ENCODE measurements at regions not wholly inside any gene's neighbourhood (a gene's known extent, or its start where the extent isn't known, plus 50 kb on each side); places are given as distances from the start of the nearest gene placed in this dataset.
"Not testable (repeated sequence)": the region's sequence is repeated elsewhere in the genome, so short reads cannot be mapped to it uniquely, and the experiment has no call there.

DNA sequence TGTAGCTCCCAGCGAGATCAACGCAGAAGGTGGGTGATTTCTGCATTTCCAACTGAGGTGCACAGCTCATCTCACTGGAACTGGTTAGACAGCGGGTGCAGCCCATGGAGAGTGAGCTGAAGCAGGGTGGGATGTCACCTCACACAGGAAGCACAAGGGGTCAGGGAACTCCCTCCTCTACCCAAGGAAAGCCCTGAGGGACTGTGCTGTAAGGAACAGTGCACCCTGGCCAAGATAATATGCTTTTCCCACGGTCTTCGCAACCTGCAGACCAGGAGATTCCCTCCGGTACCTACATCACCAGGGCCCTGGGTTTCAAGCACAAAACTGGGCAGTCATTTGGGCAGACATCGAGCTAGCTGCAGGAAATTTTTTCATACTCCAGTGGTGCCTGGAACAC is 216.4 kb upstream of the TET2 start:
- no peaks in the 10 kb centered on the region for H3K36me3 ChIP-seq (ENCODE audit: control insufficient read depth in 1 of 2, insufficient read depth in 2 of 2, low read length in 2 of 2)
- H3K27me3 ChIP-seq (ENCODE audit: low read depth, low read length): no peaks in the 10 kb centered on the region
- H3K27ac ChIP-seq (ENCODE audit: low read length): no peak overlapping the region
- no peaks in the 10 kb centered on the region for H3K9me3 ChIP-seq (ENCODE audit: control insufficient read depth in 1 of 2, low read length in 2 of 2)
- H3K4me3 ChIP-seq (ENCODE audit: low read depth in 1 of 2, low read length in 2 of 2): no peak overlapping the region
- H3K4me1 ChIP-seq (ENCODE audit: control insufficient read depth in 1 of 2, insufficient read depth in 2 of 2, low read length in 2 of 2): no peaks in the 10 kb centered on the region

DNA sequence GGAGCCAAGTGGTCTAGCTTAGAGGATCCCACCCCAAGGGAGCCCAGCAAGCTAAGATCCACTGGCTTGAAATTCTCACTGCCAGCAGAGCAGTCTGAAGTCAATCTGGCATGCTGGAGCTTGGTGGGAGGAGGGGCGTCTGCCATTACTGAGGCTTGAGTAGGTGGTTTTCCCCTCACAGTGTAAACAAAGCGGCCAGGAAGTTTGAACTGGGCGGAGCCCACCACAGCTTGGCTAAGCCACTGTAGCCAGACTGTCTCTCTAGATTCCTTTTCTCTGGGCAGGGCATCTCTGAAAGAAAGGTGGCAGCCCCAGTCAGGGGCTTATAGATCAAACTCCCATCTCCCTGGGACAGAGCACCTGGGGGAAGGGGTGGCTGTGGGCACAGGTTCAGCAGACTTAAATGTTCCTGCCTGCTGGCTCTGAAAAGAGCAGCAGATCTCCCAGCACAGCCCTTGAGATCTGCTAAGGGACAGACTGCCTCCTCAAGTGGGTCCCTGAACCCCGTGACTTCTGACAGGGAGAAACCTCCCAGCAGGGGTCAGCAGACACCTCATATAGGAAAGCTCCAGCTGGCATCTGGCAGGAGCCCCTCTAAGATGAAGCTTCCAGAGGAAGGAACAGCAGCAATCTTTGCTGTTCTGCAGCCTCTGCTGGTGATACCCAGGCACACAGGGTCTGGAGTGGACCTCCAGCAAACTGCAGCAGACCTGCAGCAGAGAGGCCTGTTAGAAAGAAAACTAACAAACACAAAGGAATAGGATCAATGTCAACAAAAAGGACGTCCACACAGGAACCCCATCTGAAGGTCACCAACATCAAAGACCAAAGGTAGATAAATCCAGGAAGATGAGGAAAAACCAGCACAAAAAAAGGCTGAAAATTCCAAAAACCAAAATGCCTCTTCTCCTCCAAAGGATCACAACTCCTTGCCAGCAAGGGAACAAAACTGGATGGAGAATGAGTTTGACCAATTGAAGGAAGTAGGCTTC is 215.6 kb upstream of the TET2 start:
- not testable (repeated sequence) for H3K9me3 ChIP-seq (ENCODE audit: control insufficient read depth in 1 of 2, low read length in 2 of 2); H3K27ac ChIP-seq (ENCODE audit: low read length); H3K4me1 ChIP-seq (ENCODE audit: control insufficient read depth in 1 of 2, insufficient read depth in 2 of 2, low read length in 2 of 2); H3K4me3 ChIP-seq (ENCODE audit: low read depth in 1 of 2, low read length in 2 of 2); H3K36me3 ChIP-seq (ENCODE audit: control insufficient read depth in 1 of 2, insufficient read depth in 2 of 2, low read length in 2 of 2); H3K27me3 ChIP-seq (ENCODE audit: low read depth, low read length)

DNA sequence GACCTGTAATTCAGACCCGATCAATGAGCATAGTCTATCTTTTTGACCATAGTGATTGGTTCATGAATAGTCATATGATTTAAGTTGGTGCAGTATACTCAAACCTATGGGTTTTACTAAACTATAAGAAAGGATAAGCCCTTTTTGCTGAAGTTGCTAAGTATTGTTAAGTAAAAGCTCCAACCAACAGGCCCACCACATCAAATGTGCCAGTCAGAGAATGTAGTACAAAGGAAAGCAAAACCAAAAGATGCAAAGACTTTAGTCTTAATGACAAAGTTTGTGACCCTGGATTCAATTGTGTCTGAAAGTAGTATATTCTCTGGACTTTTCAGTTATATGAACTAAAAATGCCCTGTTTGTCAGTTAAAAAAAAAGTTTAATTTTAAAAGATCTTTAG is 208.1 kb upstream of the TET2 start:
- H3K36me3 ChIP-seq (ENCODE audit: control insufficient read depth in 1 of 2, insufficient read depth in 2 of 2, low read length in 2 of 2): no peaks in the 10 kb centered on the region
- H3K9me3 ChIP-seq (ENCODE audit: control insufficient read depth in 1 of 2, low read length in 2 of 2): no peaks in the 10 kb centered on the region
- H3K4me1 ChIP-seq (ENCODE audit: control insufficient read depth in 1 of 2, insufficient read depth in 2 of 2, low read length in 2 of 2): no peaks in the 10 kb centered on the region
- no peaks in the 10 kb centered on the region for H3K27me3 ChIP-seq (ENCODE audit: low read depth, low read length)
- H3K27ac ChIP-seq (ENCODE audit: low read length): no peak overlapping the region
- H3K4me3 ChIP-seq (ENCODE audit: low read depth in 1 of 2, low read length in 2 of 2): no peak overlapping the region

DNA sequence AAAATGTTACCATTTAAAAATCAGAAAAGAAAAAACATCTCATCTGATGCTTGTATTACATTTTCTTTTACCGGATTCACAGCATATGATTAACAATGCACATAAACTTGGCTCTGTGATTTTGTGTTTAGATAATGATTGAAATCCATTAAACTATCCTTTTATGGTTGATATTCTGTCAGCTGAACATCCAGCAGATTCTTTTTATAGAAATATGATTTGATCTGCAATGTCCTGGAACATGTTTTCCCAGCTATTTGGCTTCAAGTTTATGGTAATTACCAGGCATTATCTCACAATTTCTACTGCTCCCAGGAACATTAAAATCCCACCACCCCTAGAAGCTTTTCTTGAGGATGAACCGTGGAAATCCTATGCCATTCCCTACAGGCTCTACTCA is 205.7 kb upstream of the TET2 start:
- Histone ChIP-seq H3K27ac (ENCODE audit: low read length) (no peak overlapping the region), H3K4me1 (ENCODE audit: control insufficient read depth in 1 of 2, insufficient read depth in 2 of 2, low read length in 2 of 2) (no peaks in the 10 kb centered on the region), H3K27me3 (ENCODE audit: low read depth, low read length) (no peaks in the 10 kb centered on the region), H3K36me3 (ENCODE audit: control insufficient read depth in 1 of 2, insufficient read depth in 2 of 2, low read length in 2 of 2) (no peaks in the 10 kb centered on the region), H3K4me3 (ENCODE audit: low read depth in 1 of 2, low read length in 2 of 2) (no peak overlapping the region), H3K9me3 (ENCODE audit: control insufficient read depth in 1 of 2, low read length in 2 of 2) (no peaks in the 10 kb centered on the region)

DNA sequence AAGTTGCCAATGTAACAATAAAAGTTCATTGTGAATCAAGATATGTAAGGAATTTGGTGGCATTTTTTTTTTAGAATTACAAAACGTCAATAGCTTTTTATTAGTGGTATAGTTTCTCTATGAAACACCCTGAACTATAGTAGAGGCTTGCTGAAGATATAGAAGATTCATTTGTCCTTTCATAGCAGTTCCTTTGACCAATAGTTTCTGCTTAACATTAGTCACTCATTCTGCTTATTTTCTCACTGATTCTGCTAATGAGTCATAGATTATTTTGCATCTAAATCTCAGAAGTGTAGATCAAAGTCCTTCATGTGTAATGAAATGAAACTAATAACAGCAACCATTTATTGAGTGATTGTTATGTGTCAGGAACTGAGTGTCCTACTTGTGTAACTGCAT is 205.0 kb upstream of the TET2 start:
- Histone ChIP-seq H3K27ac (ENCODE audit: low read length) (no peak overlapping the region), H3K27me3 (ENCODE audit: low read depth, low read length) (no peaks in the 10 kb centered on the region), H3K36me3 (ENCODE audit: control insufficient read depth in 1 of 2, insufficient read depth in 2 of 2, low read length in 2 of 2) (no peaks in the 10 kb centered on the region), H3K4me3 (ENCODE audit: low read depth in 1 of 2, low read length in 2 of 2) (no peak overlapping the region), H3K9me3 (ENCODE audit: control insufficient read depth in 1 of 2, low read length in 2 of 2) (no peaks in the 10 kb centered on the region), H3K4me1 (ENCODE audit: control insufficient read depth in 1 of 2, insufficient read depth in 2 of 2, low read length in 2 of 2) (no peaks in the 10 kb centered on the region)

DNA sequence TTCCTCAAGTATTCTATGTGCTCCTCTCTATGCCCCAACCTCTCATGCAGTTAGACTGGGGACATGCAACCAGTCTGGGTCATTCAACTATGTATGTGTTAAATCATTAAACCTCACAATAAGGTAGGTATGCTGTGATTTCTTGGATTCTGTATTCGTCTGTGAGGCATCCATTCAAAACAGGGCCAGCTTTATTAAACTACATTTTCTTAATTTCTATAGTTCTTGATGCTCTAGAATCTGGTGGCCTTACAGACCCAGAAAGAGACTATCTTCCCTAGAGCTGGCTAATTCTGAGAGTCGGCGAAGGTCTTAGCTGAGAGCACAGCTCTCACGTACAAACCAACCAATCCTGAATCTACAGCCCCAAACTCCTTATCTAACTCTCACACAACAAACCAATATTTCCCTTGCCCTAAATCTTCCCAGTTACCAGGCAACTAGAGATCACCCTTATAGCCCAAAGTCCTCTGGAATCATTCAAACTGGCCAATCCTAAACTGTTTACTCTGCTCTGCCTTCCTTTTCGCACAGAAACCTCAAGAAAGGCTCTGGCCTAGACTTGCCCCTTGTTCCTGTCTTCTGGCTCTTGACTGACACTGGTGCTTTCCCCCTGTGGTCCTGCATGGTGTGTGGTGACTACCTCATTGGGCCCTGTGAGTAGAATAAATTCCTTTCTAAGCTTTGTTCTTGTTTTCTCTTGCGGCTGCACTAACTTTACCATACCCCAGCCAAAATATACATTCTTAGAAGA is 203.5 kb upstream of the TET2 start:
- H3K4me1 ChIP-seq (ENCODE audit: control insufficient read depth in 1 of 2, insufficient read depth in 2 of 2, low read length in 2 of 2): no peaks in the 10 kb centered on the region
- no peak overlapping the region for H3K27ac ChIP-seq (ENCODE audit: low read length)
- no peak overlapping the region for H3K4me3 ChIP-seq (ENCODE audit: low read depth in 1 of 2, low read length in 2 of 2)
- no peaks in the 10 kb centered on the region for H3K36me3 ChIP-seq (ENCODE audit: control insufficient read depth in 1 of 2, insufficient read depth in 2 of 2, low read length in 2 of 2)
- H3K27me3 ChIP-seq (ENCODE audit: low read depth, low read length): no peaks in the 10 kb centered on the region
- H3K9me3 ChIP-seq (ENCODE audit: control insufficient read depth in 1 of 2, low read length in 2 of 2): no peaks in the 10 kb centered on the region

DNA sequence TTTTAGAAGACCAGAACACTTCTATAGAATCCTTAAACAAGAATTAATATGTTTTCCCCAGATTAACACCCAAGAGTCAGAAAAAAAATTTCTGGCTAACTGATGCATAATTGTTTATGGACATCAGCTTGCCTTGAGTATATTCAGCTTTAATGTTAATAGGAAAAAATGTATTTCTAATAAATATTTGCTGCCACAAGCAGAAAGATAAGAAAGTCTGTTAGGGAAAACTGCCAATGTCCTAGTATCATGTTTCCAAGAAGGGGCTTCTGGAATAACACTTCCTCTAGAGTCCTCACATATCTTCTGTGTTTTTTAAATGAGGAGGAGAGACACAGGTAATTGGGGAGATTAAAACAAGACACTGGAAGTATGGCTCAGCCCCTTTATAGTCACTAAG is 202.1 kb upstream of the TET2 start:
- Histone ChIP-seq H3K36me3 (ENCODE audit: control insufficient read depth in 1 of 2, insufficient read depth in 2 of 2, low read length in 2 of 2) (no peaks in the 10 kb centered on the region), H3K9me3 (ENCODE audit: control insufficient read depth in 1 of 2, low read length in 2 of 2) (no peaks in the 10 kb centered on the region), H3K4me1 (ENCODE audit: control insufficient read depth in 1 of 2, insufficient read depth in 2 of 2, low read length in 2 of 2) (no peaks in the 10 kb centered on the region), H3K27me3 (ENCODE audit: low read depth, low read length) (no peaks in the 10 kb centered on the region), H3K4me3 (ENCODE audit: low read depth in 1 of 2, low read length in 2 of 2) (no peak overlapping the region), H3K27ac (ENCODE audit: low read length) (no peak overlapping the region)

DNA sequence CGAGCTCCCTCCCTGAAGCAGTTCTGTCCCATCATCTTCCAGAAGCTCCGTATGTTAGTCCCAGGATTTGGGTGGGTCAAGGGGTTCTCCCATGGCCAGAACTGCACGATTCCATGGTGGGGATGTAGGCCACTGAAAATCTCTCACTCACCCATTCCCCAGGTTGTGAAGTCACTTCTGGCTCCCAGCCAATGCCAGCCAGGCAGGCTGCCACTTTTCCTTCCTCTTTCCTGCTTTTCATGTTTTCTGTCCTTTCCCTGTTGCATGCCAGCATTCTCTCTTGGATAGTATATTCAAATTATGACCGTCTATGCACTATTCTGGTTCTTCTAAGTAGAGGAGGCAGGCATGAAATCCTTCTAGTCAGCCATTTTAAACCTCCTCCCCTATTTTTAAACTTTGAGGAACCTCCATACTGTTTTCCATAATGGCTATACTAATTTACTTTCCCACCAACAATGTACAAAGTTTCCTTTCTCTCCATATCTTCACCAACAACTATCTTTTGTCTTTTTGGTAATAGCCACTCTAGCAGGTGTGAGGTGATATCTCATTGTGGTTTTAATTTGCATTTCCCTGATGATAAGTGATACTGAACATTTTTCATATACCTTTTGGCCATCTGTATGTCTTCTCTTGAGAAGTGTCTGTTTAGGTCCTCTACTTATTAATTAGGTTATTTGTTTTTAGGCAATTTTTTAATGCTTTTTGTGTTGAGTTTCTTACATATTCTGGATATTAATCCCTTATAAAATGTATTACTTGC is 182.1 kb upstream of the TET2 start:
- Histone ChIP-seq H3K4me3 (ENCODE audit: low read depth in 1 of 2, low read length in 2 of 2) (no peak overlapping the region), H3K9me3 (ENCODE audit: control insufficient read depth in 1 of 2, low read length in 2 of 2) (no peaks in the 10 kb centered on the region), H3K4me1 (ENCODE audit: control insufficient read depth in 1 of 2, insufficient read depth in 2 of 2, low read length in 2 of 2) (no peaks in the 10 kb centered on the region), H3K27ac (ENCODE audit: low read length) (no peak overlapping the region), H3K27me3 (ENCODE audit: low read depth, low read length) (no peaks in the 10 kb centered on the region), H3K36me3 (ENCODE audit: control insufficient read depth in 1 of 2, insufficient read depth in 2 of 2, low read length in 2 of 2) (no peaks in the 10 kb centered on the region)

DNA sequence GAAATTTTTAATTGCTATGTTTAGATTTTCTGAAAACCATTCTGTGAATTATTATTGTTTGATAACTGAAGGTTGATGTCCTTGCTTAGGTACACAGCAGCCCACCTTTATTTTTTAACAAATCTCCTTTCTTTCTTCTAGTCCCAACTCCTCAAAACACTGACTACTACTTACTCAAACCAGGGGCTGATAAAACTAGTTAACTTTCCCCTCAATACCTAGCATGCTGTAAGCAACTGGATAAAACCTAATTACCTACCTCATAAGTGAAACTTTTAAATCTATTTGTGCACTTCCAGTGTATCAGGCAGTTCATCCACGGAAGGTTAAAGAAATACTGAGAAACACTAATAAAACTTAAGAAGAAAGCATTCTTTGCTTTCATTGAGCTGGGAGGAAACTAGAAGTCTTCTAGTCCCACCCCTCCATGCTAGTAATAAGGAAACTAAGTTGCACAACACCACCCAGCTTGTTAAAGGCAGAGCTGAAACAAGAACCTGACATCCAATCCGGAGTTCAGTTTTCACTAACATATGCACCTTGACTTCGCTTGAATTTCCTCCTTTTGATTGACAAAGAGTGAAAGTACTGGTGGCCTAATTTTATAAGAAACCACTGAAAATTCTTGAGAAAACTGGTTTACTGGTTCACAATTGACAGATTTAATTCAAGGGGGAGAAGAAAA is 180.2 kb upstream of the TET2 start:
- Histone ChIP-seq H3K27me3 (ENCODE audit: low read depth, low read length) (no peaks in the 10 kb centered on the region), H3K27ac (ENCODE audit: low read length) (peak overlapping the region; percentile 14), H3K4me1 (ENCODE audit: control insufficient read depth in 1 of 2, insufficient read depth in 2 of 2, low read length in 2 of 2) (no peaks in the 10 kb centered on the region), H3K4me3 (ENCODE audit: low read depth in 1 of 2, low read length in 2 of 2) (peak overlapping the region in 1 of 2 donors; percentile 14), H3K36me3 (ENCODE audit: control insufficient read depth in 1 of 2, insufficient read depth in 2 of 2, low read length in 2 of 2) (no peaks in the 10 kb centered on the region), H3K9me3 (ENCODE audit: control insufficient read depth in 1 of 2, low read length in 2 of 2) (no peaks in the 10 kb centered on the region)

DNA sequence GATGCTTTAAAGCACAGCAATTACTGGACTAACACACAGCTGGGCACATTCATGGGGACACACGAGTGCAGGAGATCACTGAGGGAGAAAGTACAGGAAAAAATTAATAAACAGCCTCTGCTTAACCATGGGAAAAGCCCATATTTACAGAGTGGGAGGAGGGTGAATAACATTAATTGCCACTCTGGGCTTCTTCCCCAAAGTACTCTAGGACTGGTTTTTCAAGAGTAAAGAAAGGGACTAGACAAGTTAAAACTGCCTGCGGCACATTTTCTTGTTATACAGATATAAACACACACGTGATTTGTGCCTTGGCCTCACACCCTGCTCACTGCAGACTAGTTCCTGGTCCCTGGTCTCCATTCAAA is 179.7 kb upstream of the TET2 start:
- Histone ChIP-seq H3K4me1 (ENCODE audit: control insufficient read depth in 1 of 2, insufficient read depth in 2 of 2, low read length in 2 of 2) (no peaks in the 10 kb centered on the region), H3K9me3 (ENCODE audit: control insufficient read depth in 1 of 2, low read length in 2 of 2) (no peaks in the 10 kb centered on the region), H3K36me3 (ENCODE audit: control insufficient read depth in 1 of 2, insufficient read depth in 2 of 2, low read length in 2 of 2) (no peaks in the 10 kb centered on the region), H3K4me3 (ENCODE audit: low read depth in 1 of 2, low read length in 2 of 2) (peak overlapping the region in 1 of 2 donors; percentile 14), H3K27ac (ENCODE audit: low read length) (peak overlapping the region; percentile 14), H3K27me3 (ENCODE audit: low read depth, low read length) (no peaks in the 10 kb centered on the region)
